HepG2 (cell line): ENCODE measurements at regions not wholly inside any gene's neighbourhood (a gene's known extent, or its start where the extent isn't known, plus 50 kb on each side); places are given as distances from the start of the nearest gene placed in this dataset.

ENCODE experiments used
- EZH2 ChIP-seq: conservative IDR thresholded peaks from 2 replicates; pipeline ENCODE4 v1.6.1; 2012; ENCODE audit warnings: mild to moderate bottlenecking, low read depth, low read length, moderate library complexity
- PATZ1 ChIP-seq: sonication (generic); formaldehyde crosslinking; IDR thresholded peaks from 2 replicates; pipeline ENCODE4 v1.4.0; 2020; ENCODE audit warnings: missing genetic modification reagents

DNA sequence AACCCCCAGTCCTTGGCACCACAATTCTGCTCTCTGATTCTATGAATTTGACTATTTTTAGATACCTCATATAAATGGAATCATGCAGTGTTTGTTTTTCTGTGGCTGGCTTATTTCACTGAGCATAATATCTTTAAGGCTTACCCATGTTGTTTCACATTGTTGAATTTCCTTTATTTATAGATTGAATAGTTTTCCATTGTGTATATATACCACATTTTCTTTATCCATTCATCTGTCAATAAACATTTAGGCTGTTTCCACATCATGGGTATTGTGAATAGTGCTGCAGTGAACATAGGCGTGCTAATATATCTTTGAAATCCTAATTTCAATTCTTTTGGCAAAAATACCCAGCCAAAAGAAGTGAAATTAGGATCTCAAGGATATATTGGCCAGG, 126.7 kb upstream of the SLC38A2 start:
- TF ChIP-seq PATZ1 (CRISPR knock-in tag), result no peak
- no peak for TF ChIP-seq EZH2
